Neural cell (in vitro differentiated cells): ENCODE measurements at regions not wholly inside any gene's neighbourhood (a gene's known extent, or its start where the extent isn't known, plus 50 kb on each side); places are given as distances from the start of the nearest gene placed in this dataset.

ENCODE experiments used
- H2AFZ ChIP-seq: fragments of 200-600, 300-800 bp; sonication (generic), shearing (Covaris generic); 2 replicates; pipeline ENCODE4 v1.6.0; 2014; ENCODE audit warnings: low read depth, mild to moderate bottlenecking, antibody characterized with exemption, low read length, moderate library complexity
- H3F3A ChIP-seq: fragments of 200-600 bp; shearing (Covaris generic); 2 replicates; pipeline ENCODE4 v1.6.1; 2016; ENCODE audit warnings: mild to moderate bottlenecking, moderate library complexity, mixed read lengths, antibody characterized with exemption, low read length; ENCODE audit not compliant: insufficient read depth, poor library complexity, severe bottlenecking
- H3K27ac ChIP-seq: fragments of 200-600, 300-800 bp; sonication (generic), shearing (Covaris generic); 2 replicates; pipeline ENCODE4 v1.5.1; 2014; ENCODE audit warnings: mild to moderate bottlenecking, low read length, moderate library complexity
- H3K27me3 ChIP-seq: fragments of 300-800, 200-600 bp; sonication (generic), shearing (Covaris generic); 2 replicates; pipeline ENCODE4 v1.6.0; 2014; ENCODE audit warnings: mild to moderate bottlenecking, low read depth, low read length, moderate library complexity; ENCODE audit not compliant: insufficient read depth
- H3K36me3 ChIP-seq: fragments of 300-800, 200-600 bp; sonication (generic), shearing (Covaris generic); 2 replicates; pipeline ENCODE4 v1.5.1; 2014; ENCODE audit warnings: mild to moderate bottlenecking, antibody characterized with exemption, low read length, moderate library complexity; ENCODE audit not compliant: insufficient read depth
- H3K4me2 ChIP-seq: fragments of 300-800, 200-600 bp; sonication (generic), shearing (Covaris generic); 2 replicates; pipeline ENCODE4 v1.6.0; 2014; ENCODE audit warnings: mild to moderate bottlenecking, low read length
- H3K4me3 ChIP-seq: fragments of 300-800, 200-600 bp; sonication (generic), shearing (Covaris generic); 2 replicates; pipeline ENCODE4 v1.5.1; 2014; ENCODE audit warnings: mild to moderate bottlenecking, low read length, moderate library complexity
- H3K79me2 ChIP-seq: fragments of 200-600 bp; shearing (Covaris generic); replicated peaks from 2 replicates; pipeline ENCODE4 v1.6.0; 2014; ENCODE audit warnings: mild to moderate bottlenecking, low read length, moderate library complexity; ENCODE audit not compliant: insufficient read depth
- H3K9ac ChIP-seq: fragments of 300-800, 200-600 bp; sonication (generic), shearing (Covaris generic); 2 replicates; pipeline ENCODE4 v1.6.1; 2016; ENCODE audit warnings: mild to moderate bottlenecking, low read length, mixed read lengths
- H3K9me2 ChIP-seq: fragments of 200-600 bp; shearing (Covaris generic); 2 replicates; pipeline ENCODE4 v1.6.1; 2016; ENCODE audit warnings: mild to moderate bottlenecking, low read length, mixed read lengths; ENCODE audit not compliant: insufficient read depth
- H3K9me3 ChIP-seq: fragments of 200-600, 300-800 bp; sonication (generic), shearing (Covaris generic); 2 replicates; pipeline ENCODE4 v1.6.1; 2016; ENCODE audit warnings: mild to moderate bottlenecking, mixed run types, low read length, moderate library complexity, mixed read lengths
- H4K20me1 ChIP-seq: fragments of 200-600 bp; shearing (Covaris generic); 2 replicates; pipeline ENCODE4 v1.6.1; 2016; ENCODE audit warnings: mild to moderate bottlenecking, mixed run types; ENCODE audit not compliant: insufficient read depth
- EP300 ChIP-seq: fragments of 450-650 bp; conservative IDR thresholded peaks from 2 replicates; pipeline ENCODE4 v1.6.1; 2014; ENCODE audit warnings: antibody characterized with exemption, mild to moderate bottlenecking, moderate library complexity; ENCODE audit not compliant: poor library complexity, severe bottlenecking
- EZH2 ChIP-seq: fragments of 200-600, 300-800 bp; shearing (Covaris generic), sonication (generic); IDR thresholded peaks from 2 replicates; pipeline ENCODE4 v1.6.1; 2014; ENCODE audit warnings: antibody characterized with exemption, low read length, borderline replicate concordance, mild to moderate bottlenecking; ENCODE audit not compliant: insufficient read depth, poor library complexity, severe bottlenecking
- MXI1 ChIP-seq: fragments of 450-650 bp; conservative IDR thresholded peaks from 2 replicates; pipeline ENCODE4 v1.6.1; 2014; ENCODE audit warnings: antibody characterized with exemption, mild to moderate bottlenecking; ENCODE audit not compliant: poor library complexity, severe bottlenecking
- POLR2AphosphoS5 ChIP-seq: IDR thresholded peaks from 2 replicates; pipeline ENCODE4 v1.6.1; 2012
- RAD21 ChIP-seq: fragments of 450-650 bp; conservative IDR thresholded peaks from 2 replicates; pipeline ENCODE4 v1.6.1; 2014; ENCODE audit warnings: antibody characterized with exemption, mild to moderate bottlenecking, moderate library complexity
- SMC3 ChIP-seq: fragments of 450-650 bp; conservative IDR thresholded peaks from 2 replicates; pipeline ENCODE4 v1.6.1; 2014; ENCODE audit warnings: antibody characterized with exemption, mild to moderate bottlenecking, moderate library complexity; ENCODE audit not compliant: poor library complexity
- TAF1 ChIP-seq: IDR thresholded peaks from 2 replicates; pipeline ENCODE4 v1.6.1; 2012; ENCODE audit warnings: low read depth
- TF ChIP-seq, protein P1 (sequence below): IDR thresholded peaks from 2 replicates; pipeline ENCODE4 v1.6.1; 2012; ENCODE audit warnings: borderline replicate concordance
- TF ChIP-seq, protein P2 (sequence below): fragments of 450-650 bp; IDR thresholded peaks from 2 replicates; pipeline ENCODE4 v1.5.1; 2014; ENCODE audit warnings: antibody characterized with exemption, mild to moderate bottlenecking, moderate library complexity; ENCODE audit not compliant: poor library complexity, severe bottlenecking

DNA sequence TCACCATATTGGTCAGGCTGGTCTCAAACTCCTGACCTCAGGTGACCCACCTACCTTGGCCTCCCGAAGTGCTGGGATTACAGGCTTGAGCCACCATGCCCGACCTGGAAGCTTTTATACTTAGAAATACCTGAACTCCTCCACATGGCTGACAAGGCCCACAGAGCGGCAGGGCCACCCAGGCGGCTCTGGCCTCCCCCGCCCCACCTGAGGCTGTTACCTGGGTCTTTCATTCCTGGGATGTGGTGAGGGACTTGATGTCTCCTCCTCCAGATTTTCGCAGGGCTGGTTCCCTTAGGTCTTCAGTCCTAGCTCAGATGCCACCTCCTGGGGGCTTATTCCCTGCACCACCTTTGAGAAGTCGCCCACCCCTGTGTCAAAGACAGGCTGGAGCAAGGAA lies 152.1 kb downstream of the LY86 start:
- Histone ChIP-seq H3K4me3 (no peak overlapping the region), H3K27me3 (no peaks in the 10 kb centered on the region), H4K20me1 (no peaks in the 10 kb centered on the region), H3F3A (no peaks in the 10 kb centered on the region), H3K79me2 (no peaks in the 10 kb centered on the region), H3K4me2 (no peak overlapping the region), H3K9ac (no peak overlapping the region), H3K9me3 (no peaks in the 10 kb centered on the region), H3K9me2 (no peaks in the 10 kb centered on the region), H3K36me3 (no peaks in the 10 kb centered on the region), H3K27ac (no peak overlapping the region), H2AFZ (no peak overlapping the region)
- TF ChIP-seq, protein P1, sequence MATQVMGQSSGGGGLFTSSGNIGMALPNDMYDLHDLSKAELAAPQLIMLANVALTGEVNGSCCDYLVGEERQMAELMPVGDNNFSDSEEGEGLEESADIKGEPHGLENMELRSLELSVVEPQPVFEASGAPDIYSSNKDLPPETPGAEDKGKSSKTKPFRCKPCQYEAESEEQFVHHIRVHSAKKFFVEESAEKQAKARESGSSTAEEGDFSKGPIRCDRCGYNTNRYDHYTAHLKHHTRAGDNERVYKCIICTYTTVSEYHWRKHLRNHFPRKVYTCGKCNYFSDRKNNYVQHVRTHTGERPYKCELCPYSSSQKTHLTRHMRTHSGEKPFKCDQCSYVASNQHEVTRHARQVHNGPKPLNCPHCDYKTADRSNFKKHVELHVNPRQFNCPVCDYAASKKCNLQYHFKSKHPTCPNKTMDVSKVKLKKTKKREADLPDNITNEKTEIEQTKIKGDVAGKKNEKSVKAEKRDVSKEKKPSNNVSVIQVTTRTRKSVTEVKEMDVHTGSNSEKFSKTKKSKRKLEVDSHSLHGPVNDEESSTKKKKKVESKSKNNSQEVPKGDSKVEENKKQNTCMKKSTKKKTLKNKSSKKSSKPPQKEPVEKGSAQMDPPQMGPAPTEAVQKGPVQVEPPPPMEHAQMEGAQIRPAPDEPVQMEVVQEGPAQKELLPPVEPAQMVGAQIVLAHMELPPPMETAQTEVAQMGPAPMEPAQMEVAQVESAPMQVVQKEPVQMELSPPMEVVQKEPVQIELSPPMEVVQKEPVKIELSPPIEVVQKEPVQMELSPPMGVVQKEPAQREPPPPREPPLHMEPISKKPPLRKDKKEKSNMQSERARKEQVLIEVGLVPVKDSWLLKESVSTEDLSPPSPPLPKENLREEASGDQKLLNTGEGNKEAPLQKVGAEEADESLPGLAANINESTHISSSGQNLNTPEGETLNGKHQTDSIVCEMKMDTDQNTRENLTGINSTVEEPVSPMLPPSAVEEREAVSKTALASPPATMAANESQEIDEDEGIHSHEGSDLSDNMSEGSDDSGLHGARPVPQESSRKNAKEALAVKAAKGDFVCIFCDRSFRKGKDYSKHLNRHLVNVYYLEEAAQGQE, result no peak
- TF ChIP-seq EP300, result no peak
- TF ChIP-seq EZH2, result no peak
- TF ChIP-seq, protein P2, sequence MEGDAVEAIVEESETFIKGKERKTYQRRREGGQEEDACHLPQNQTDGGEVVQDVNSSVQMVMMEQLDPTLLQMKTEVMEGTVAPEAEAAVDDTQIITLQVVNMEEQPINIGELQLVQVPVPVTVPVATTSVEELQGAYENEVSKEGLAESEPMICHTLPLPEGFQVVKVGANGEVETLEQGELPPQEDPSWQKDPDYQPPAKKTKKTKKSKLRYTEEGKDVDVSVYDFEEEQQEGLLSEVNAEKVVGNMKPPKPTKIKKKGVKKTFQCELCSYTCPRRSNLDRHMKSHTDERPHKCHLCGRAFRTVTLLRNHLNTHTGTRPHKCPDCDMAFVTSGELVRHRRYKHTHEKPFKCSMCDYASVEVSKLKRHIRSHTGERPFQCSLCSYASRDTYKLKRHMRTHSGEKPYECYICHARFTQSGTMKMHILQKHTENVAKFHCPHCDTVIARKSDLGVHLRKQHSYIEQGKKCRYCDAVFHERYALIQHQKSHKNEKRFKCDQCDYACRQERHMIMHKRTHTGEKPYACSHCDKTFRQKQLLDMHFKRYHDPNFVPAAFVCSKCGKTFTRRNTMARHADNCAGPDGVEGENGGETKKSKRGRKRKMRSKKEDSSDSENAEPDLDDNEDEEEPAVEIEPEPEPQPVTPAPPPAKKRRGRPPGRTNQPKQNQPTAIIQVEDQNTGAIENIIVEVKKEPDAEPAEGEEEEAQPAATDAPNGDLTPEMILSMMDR, result no peak
- TF ChIP-seq SMC3, result no peak
- TF ChIP-seq TAF1, result no peak
- no peak for TF ChIP-seq RAD21
- TF ChIP-seq POLR2AphosphoS5, result no peak
- no peak for TF ChIP-seq MXI1

DNA sequence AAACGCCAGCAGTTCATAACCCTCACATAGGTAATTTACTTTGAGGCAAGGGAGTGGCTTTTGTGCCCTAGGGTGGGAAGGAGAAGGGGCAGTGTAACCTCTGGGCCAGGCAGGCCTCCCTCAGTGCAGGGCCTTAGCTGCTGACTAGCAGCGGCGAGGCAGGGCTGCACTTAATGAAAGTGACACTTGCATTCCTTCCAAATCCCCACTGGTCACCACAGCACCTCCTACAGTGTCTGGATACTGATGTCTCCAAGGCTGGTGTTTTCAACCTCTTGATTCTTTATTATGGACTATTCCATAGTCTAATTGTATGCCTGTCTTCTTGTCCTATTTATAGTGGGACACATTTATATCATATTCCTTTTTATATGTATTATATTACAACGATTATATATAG lies 152.7 kb downstream of the LY86 start:
- H3K4me3 ChIP-seq, result no peak overlapping the region
- no peak overlapping the region for H2AFZ ChIP-seq
- H3K9me3 ChIP-seq, result no peaks in the 10 kb centered on the region
- no peak overlapping the region for H3K4me2 ChIP-seq
- TF ChIP-seq, protein P2, result no peak
- TF ChIP-seq RAD21 (no peak), EZH2 (no peak), SMC3 (no peak)
- no peaks in the 10 kb centered on the region for H3K79me2 ChIP-seq
- H3K27me3 ChIP-seq, result no peaks in the 10 kb centered on the region
- H3K27ac ChIP-seq, result no peak overlapping the region
- no peak overlapping the region for H3K9ac ChIP-seq
- no peaks in the 10 kb centered on the region for H3F3A ChIP-seq
- H3K36me3 ChIP-seq, result no peaks in the 10 kb centered on the region
- no peaks in the 10 kb centered on the region for H3K9me2 ChIP-seq
- H4K20me1 ChIP-seq, result no peaks in the 10 kb centered on the region
